GM18511 (cell line): ENCODE measurements at regions not wholly inside any gene's neighbourhood (a gene's known extent, or its start where the extent isn't known, plus 50 kb on each side); places are given as distances from the start of the nearest gene placed in this dataset.

ENCODE experiments used
- ATAC-seq: cut with Tn5 transposase; IDR thresholded peaks from one replicate; pipeline ENCODE4 v1.9.1; 2021; ENCODE audit warnings: mild to moderate bottlenecking, moderate library complexity; ENCODE audit not compliant: unreplicated experiment

GRCh38 chr2:237167934-237168333 lies 82.2 kb downstream of the COPS8 start:
- ATAC-seq = no peak

GRCh38 chr2:237170020-237170419 lies 84.3 kb downstream of the COPS8 start:
- no peak for ATAC-seq

- ATAC-seq = no peak
Observed at GRCh38 chr2:237171396-237171795, 85.7 kb downstream of the COPS8 start.

GRCh38 chr2:237171881-237172280 lies 86.2 kb downstream of the COPS8 start:
- ATAC-seq = no peak

GRCh38 chr2:237177052-237177451 lies 91.4 kb downstream of the COPS8 start:
- no peak for ATAC-seq

GRCh38 chr2:237177986-237178385 lies 92.3 kb downstream of the COPS8 start:
- ATAC-seq = no peak

DNA sequence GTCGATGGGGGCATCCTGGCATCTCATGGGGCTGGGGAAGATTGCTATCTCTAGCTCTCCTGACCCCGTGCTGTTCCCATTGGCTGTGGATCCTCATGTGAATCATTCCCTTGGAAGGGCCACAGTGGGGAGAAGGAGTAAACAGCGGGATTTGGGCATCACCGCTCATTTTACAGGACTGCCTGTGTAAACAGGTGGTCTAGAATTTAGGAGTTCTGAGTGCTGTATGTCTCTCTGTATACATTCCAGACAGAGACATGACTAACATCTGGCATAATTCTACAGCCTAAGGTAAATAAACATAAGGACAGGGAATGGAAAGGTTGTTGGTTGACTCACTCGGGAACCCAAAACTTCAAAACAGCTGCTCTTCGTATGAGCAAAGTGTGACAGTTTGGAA lies 92.7 kb downstream of the COPS8 start:
- ATAC-seq = no peak

- ATAC-seq = no peak
Observed at GRCh38 chr2:237179161-237179560, 93.5 kb downstream of the COPS8 start.

DNA sequence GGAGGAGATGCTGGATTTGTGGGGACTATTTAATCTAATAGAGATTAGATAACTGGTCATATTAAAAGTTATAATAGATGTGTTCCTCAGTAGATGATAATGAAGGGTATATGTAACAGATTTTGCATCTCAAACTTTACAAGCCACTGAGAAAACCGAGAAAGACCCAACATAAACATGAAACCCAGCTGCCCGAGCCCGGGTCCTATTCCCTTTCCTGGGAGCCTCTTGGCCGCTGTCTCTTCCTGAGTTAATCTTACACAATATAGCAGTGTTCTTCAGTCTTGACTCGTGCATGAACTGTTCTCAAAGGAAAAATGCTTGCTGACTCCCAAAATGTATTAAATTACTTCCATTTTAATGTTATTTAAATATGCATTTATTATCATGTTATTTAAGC lies 94.5 kb downstream of the COPS8 start:
- no peak for ATAC-seq

DNA sequence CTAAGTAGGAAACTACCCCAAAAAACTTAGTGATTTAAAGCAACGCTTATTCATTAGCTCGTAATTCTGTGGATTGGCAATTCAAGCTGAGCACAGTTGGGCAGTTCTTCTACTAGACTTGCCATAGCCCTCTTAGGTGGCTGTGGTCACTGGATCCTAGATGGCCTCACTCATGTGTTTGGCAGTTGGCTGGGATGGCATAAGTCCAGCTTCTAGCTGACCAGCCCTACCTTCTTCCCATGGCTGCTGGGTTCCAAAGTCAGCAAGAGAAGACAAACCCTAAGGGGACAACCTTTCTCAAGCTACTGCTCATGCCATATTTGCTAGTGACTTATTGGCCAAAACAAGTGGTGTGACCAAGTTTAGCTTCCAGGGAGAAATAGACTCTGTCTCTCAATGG lies 95.3 kb downstream of the COPS8 start:
- ATAC-seq = no peak

DNA sequence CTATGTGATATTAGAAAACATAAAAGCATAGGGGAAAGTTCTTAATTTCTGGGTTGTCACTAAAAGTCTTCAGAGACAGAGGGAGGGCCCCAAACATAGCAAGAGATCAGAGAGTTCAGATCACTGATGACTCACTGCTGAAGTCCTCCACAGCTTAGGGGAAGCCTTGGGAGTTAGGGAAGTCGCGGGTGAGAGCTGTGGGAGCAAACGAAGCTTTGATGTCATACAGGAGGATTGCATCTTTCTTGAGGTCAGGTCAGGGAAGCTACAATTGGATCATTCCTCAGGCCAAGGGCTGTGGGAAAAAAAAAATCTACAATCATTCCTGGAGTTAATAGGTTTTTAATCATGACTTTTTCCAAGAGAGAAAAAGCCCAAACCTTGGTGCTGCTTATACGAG lies 96.2 kb downstream of the COPS8 start:
- ATAC-seq = no peak

DNA sequence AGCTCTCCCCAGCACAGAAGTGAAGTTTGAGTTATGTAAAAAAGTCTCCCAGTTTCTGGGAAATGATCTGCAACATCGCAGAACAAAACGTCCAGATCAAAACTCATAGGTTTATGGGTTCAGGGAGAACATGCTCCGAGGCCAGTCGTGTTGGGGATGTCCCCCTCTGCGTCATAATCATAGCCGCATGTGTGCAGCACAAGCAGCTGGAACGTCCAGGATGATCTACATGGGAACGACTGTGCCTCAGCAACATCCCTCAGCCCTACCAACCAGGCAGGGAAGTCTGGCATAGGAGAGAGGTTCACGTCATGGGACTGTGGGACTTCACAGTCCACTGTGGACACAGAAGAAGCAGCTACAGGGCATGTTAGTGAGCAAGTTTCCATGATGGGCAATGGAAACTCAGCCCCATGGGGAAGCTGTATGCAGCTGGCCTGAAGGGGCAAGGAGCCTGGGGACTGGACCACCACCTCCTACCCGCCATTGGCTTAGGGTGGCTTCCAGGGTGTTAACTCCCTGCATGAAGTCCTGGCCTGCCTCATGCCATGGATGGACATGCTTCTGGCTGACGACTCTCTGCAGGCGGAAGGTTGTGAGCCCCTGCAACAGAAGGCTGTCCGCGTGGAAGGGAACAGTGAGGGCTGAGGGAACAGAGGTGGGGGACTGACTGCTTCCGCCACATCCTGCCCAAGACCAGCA lies 96.9 kb downstream of the COPS8 start:
- ATAC-seq = no peak

DNA sequence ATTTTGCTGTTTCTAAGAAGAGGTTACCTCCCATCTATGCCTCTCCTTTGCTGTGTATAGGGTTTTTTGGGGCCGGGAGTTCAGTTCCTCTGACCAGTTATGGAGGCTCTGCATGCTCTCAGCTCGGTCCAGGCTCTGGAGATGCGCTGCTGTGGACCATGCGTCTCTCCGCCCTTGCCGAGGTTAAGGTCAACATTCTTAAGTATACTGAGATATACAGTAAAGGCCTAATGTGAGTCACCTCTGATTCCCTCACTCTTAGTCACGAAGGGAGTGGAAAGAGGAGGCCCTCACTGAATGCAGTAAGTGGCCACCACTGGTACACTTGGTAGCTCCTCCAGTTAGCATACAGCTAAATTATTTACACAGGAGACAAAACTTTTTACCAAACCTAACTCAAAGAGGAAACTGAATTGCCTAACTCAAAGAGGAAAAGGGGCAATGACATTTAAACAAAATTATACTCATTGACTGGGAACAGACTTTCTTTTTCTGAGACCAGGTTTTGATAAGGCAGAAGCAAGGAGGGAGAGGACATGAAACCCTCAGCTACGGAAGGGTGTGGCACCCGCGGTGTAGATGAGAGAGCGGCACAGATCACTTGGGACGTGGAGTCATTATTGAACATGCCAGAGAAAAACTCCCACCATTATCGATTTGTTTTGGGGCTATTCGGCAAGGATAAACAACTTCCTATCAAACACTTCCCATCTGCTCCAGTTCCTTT lies 98.7 kb downstream of the COPS8 start:
- ATAC-seq = no peak

DNA sequence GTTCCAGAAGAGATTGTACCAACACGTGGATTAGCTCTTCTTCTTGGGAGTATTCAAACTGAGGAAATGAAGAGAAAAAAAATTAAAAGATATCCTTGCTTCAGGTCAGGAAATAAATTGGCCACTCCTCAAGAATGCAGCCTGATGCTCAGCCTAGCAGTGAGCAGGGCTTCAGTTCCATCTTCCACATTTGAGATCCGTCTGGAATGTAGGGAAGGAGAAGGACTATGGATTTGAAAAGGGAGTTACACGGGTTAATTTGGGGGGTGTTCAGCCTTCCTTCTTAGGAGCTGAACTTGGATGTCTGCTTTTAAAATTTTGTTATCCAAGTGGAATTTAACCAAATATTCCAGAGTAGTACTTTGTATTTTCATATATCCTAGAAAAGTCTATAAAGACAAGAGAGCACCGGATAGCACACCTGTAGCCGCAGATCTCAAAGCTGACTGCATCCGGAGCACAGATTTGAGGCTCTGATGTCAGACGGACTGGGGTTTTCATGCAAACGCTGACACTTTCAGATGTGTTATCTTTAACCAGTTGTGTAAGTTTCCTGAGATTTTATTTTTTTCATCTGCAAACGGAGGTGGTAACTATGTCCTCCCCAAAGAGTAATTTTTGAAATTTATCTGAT lies 99.3 kb downstream of the COPS8 start:
- ATAC-seq = no peak

- ATAC-seq = no peak
Observed at GRCh38 chr2:237185553-237185925, 99.8 kb downstream of the COPS8 start.

DNA sequence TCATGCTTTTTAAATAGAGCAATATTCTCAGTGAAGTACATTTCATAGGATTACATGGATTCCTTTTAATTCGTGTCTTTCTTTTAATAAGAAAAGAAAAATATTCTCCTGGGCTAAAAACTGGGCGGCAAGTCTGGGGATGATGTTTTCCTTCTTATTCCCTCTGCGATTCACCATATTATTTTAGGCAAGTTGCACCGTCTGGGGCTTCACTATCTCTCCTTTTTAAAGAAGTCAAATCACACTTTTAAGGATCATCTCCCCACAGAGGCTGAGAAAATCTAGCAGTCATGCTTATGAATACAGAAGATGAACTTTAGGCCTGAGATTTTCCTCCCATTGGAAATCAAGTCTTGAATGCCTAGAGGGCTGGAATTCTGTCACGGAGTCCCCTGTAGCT lies 104.1 kb downstream of the COPS8 start:
- ATAC-seq = no peak

DNA sequence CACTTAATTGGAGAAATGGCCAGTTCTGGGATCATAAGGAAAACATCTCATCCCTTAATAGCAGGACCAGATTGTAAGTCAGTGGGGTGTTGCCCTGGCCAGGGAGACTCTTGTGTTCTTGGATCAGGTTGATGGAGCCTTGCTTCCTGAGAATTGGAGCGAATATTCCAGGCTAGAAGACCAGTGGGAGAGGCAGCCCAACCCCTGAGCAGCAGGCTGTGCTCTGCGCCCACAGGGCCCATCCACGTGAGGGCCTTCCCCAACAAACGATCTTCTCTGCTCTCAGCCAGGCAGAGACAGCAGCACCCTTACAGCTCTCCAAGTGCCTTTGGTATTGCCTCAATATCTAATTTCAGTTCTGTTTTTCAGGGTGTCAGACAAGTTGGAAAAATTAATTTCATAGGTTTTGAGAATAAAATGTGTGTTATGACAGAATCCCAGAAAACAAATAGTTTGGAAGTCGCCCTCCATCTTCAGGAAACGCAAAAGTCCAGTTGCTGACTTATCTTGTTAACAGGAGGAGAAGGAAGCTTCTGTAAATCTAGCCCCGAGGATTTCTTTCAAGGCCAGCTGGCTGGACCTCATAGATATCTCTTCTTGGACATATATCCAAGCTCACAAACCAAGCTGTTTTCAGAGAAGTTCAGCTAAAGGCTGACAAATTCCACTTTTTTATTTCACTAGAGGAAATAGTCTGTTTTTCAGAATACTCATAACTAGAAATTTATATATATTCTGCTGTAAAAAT lies 105.5 kb downstream of the COPS8 start:
- no peak for ATAC-seq

- no peak for ATAC-seq
Observed at GRCh38 chr2:237191714-237192081, 106.0 kb downstream of the COPS8 start.

- no peak for ATAC-seq
Observed at GRCh38 chr2:237192881-237193280, 107.2 kb downstream of the COPS8 start.

- no peak for ATAC-seq
Observed at GRCh38 chr2:237193436-237193835, 107.7 kb downstream of the COPS8 start.

GRCh38 chr2:237194081-237194480 lies 108.4 kb downstream of the COPS8 start:
- no peak for ATAC-seq

DNA sequence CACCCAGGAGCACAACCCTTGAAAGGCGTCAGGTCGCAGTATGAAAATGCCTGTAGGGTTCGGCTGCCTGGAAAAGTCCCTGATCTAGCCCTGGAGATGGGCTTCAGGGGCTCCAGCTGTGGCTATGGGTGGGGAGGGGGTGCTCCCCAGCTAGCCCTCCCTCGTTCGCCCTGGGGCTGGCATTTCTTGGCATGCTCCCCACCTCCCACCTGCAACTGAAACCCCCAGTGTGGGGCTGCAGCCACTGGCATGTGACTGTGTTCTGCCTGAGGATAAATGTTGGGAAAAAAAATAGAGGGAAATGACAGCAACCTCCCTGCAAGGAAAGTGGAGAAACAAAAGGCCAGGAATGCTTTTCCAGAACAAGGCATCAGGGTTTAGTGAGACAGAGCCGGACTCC lies 109.2 kb downstream of the COPS8 start:
- ATAC-seq = no peak
